ENCODE measurements at regions not wholly inside any gene's neighbourhood (a gene's known extent, or its start where the extent isn't known, plus 50 kb on each side); places are given as distances from the start of the nearest gene placed in this dataset.

DNA sequence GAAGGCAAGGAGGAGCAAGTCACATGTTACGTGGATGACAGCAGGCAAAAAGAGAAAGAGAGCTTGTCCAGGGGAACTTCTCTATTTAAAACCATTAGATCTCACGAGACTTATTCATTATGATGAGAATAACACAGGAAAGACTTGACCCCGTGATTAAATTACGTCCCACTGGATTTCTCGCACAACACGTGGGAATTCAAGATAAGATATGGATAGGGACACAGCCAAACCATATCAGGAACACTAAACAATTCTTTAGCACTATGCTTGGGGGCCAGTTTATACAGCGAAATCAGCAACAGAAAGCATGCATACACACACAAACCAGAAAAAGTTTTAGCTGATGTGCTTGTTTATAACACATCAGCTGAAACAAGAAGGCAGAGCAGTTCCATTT, 704.2 kb downstream of the OTOL1 start:
- Histone ChIP-seq H3K27ac (ENCODE audit: low read length) (no peak overlapping the region), H2AFZ (ENCODE audit: low read depth, low read length) (no peak overlapping the region), H3K79me2 (ENCODE audit: low read length) (no peaks in the 10 kb centered on the region), H4K20me1 (ENCODE audit: insufficient read depth, low read length) (no peaks in the 10 kb centered on the region), H3K4me2 (ENCODE audit: low read length) (no peak overlapping the region), H3K36me3 (replicated peaks; ENCODE audit: low read depth, low read length) (no peaks in the 10 kb centered on the region), H3K4me3 (ENCODE audit: low read length) (no peak overlapping the region), H3K9ac (ENCODE audit: low read length) (no peak overlapping the region), H3K4me1 (ENCODE audit: low read length) (no peaks in the 10 kb centered on the region), H3K9me3 (ENCODE audit: insufficient read depth, low read length) (no peaks in the 10 kb centered on the region), H3K27me3 (ENCODE audit: low read depth, low read length) (no peaks in the 10 kb centered on the region)
- TF ChIP-seq, protein P1, sequence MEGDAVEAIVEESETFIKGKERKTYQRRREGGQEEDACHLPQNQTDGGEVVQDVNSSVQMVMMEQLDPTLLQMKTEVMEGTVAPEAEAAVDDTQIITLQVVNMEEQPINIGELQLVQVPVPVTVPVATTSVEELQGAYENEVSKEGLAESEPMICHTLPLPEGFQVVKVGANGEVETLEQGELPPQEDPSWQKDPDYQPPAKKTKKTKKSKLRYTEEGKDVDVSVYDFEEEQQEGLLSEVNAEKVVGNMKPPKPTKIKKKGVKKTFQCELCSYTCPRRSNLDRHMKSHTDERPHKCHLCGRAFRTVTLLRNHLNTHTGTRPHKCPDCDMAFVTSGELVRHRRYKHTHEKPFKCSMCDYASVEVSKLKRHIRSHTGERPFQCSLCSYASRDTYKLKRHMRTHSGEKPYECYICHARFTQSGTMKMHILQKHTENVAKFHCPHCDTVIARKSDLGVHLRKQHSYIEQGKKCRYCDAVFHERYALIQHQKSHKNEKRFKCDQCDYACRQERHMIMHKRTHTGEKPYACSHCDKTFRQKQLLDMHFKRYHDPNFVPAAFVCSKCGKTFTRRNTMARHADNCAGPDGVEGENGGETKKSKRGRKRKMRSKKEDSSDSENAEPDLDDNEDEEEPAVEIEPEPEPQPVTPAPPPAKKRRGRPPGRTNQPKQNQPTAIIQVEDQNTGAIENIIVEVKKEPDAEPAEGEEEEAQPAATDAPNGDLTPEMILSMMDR (IDR thresholded peaks at IDR 0.05; ENCODE audit: low read depth, low read length): no peak
- TF ChIP-seq EZH2phosphoT487 (IDR thresholded peaks at IDR 0.05; ENCODE audit: low read depth): no peak

DNA sequence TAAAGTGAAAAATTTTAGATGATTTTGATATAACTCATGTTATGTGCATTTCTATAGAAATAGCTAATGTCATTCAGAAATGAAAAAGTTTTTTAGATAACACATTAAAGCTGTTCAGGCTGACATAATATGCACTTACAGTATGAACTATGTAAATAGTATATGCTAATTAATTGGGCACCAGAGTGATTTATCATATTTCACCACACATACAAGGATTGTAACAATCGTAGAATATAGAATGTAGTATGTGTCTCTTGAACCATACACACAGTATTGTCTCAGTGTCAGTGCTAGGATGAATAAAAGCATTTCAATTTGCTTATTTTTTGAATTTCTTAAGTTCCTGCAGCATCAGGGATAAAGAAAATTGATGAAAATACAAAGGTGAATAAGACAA, 710.0 kb downstream of the OTOL1 start:
- no peak for TF ChIP-seq EZH2phosphoT487 (IDR thresholded peaks at IDR 0.05; ENCODE audit: low read depth)
- TF ChIP-seq, protein P1 (IDR thresholded peaks at IDR 0.05; ENCODE audit: low read depth, low read length): no peak
- H3K4me1 ChIP-seq (ENCODE audit: low read length): no peaks in the 10 kb centered on the region
- no peaks in the 10 kb centered on the region for H3K79me2 ChIP-seq (ENCODE audit: low read length)
- H3K27ac ChIP-seq (ENCODE audit: low read length): no peak overlapping the region
- H3K27me3 ChIP-seq (ENCODE audit: low read depth, low read length): no peaks in the 10 kb centered on the region
- no peak overlapping the region for H2AFZ ChIP-seq (ENCODE audit: low read depth, low read length)
- no peaks in the 10 kb centered on the region for H3K9me3 ChIP-seq (ENCODE audit: insufficient read depth, low read length)
- no peak overlapping the region for H3K4me3 ChIP-seq (ENCODE audit: low read length)
- H3K36me3 ChIP-seq (replicated peaks; ENCODE audit: low read depth, low read length): no peaks in the 10 kb centered on the region
- H3K9ac ChIP-seq (ENCODE audit: low read length): no peak overlapping the region
- no peak overlapping the region for H3K4me2 ChIP-seq (ENCODE audit: low read length)
- H4K20me1 ChIP-seq (ENCODE audit: insufficient read depth, low read length): no peaks in the 10 kb centered on the region

DNA sequence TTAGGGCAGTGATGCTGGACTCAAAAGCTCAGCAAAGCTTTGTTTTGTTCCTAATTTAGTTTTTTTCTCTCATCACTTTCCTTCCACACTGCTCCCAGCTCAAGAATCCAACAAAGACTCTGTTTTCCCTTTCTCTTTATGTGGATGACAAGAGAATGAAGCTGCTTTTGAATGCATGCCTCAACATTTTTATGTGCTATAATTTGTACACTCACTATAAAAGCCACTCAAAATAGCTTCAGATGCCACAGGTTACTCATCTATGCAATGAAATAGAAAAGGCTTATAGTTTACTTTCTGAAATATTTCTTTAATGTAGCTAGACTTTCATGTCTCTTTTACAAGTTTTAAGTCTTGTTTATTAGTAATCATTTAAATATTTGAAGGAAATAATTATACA, 714.9 kb downstream of the OTOL1 start:
- no peak overlapping the region for H3K4me2 ChIP-seq (ENCODE audit: low read length)
- TF ChIP-seq, protein P1 (IDR thresholded peaks at IDR 0.05; ENCODE audit: low read depth, low read length): no peak
- TF ChIP-seq EZH2phosphoT487 (IDR thresholded peaks at IDR 0.05; ENCODE audit: low read depth): no peak
- H4K20me1 ChIP-seq (ENCODE audit: insufficient read depth, low read length): no peaks in the 10 kb centered on the region

DNA sequence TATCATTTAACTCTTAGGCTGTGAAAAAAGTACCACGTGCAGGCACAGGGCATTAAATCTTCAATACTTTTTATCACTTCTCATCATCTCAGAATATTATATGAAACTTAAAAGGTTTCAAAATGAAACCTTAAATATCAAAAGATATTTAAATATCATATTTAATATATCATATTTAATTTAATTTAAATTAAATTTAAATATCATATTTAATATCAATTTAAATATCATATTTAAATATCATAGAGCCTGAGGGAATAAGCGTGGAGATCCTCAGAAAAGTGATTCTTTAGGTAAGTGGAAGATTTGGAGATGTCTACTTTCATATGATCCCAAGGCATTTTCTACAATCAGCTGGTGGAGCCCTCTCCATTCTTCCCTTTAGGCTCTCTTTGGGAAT, 716.6 kb downstream of the OTOL1 start:
- Histone ChIP-seq H2AFZ (ENCODE audit: low read depth, low read length) (no peak overlapping the region), H3K9me3 (ENCODE audit: insufficient read depth, low read length) (no peaks in the 10 kb centered on the region), H3K36me3 (replicated peaks; ENCODE audit: low read depth, low read length) (no peaks in the 10 kb centered on the region), H4K20me1 (ENCODE audit: insufficient read depth, low read length) (no peaks in the 10 kb centered on the region), H3K27me3 (ENCODE audit: low read depth, low read length) (no peaks in the 10 kb centered on the region), H3K27ac (ENCODE audit: low read length) (no peak overlapping the region), H3K4me2 (ENCODE audit: low read length) (no peak overlapping the region), H3K9ac (ENCODE audit: low read length) (no peak overlapping the region), H3K4me1 (ENCODE audit: low read length) (no peaks in the 10 kb centered on the region), H3K4me3 (ENCODE audit: low read length) (no peak overlapping the region), H3K79me2 (ENCODE audit: low read length) (no peaks in the 10 kb centered on the region)
- no peak for TF ChIP-seq EZH2phosphoT487 (IDR thresholded peaks at IDR 0.05; ENCODE audit: low read depth)
- TF ChIP-seq, protein P1 (IDR thresholded peaks at IDR 0.05; ENCODE audit: low read depth, low read length): no peak

More for the DNA sequence above, 714.9 kb downstream of the OTOL1 start:
- H3K27me3 ChIP-seq (ENCODE audit: low read depth, low read length): no peaks in the 10 kb centered on the region
- no peak overlapping the region for H3K27ac ChIP-seq (ENCODE audit: low read length)
- H3K9me3 ChIP-seq (ENCODE audit: insufficient read depth, low read length): no peaks in the 10 kb centered on the region
- no peaks in the 10 kb centered on the region for H3K79me2 ChIP-seq (ENCODE audit: low read length)
- no peak overlapping the region for H2AFZ ChIP-seq (ENCODE audit: low read depth, low read length)
- H3K9ac ChIP-seq (ENCODE audit: low read length): no peak overlapping the region
- H3K4me3 ChIP-seq (ENCODE audit: low read length): no peak overlapping the region
- no peaks in the 10 kb centered on the region for H3K36me3 ChIP-seq (replicated peaks; ENCODE audit: low read depth, low read length)
- H3K4me1 ChIP-seq (ENCODE audit: low read length): no peaks in the 10 kb centered on the region

Measured in OCI-LY3 (cell line).